SH-SY5Y (cell line): ENCODE measurements at regions not wholly inside any gene's neighbourhood (a gene's known extent, or its start where the extent isn't known, plus 50 kb on each side); places are given as distances from the start of the nearest gene placed in this dataset.

Experiments
- GATA2 ChIP-seq: IDR thresholded peaks from 2 replicates; pipeline ENCODE4 v1.6.1; 2011; ENCODE audit warnings: mild to moderate bottlenecking, low read depth, low read length
- GATA3 ChIP-seq: IDR thresholded peaks from 2 replicates; pipeline ENCODE4 v1.6.1; 2011; ENCODE audit warnings: low read depth, mild to moderate bottlenecking, low read length, moderate library complexity

GRCh38 chr10:15462253-15462897 is 91.3 kb upstream of the FAM171A1 start:
- no peak for TF ChIP-seq GATA2
- no peak for TF ChIP-seq GATA3

GRCh38 chr10:15461353-15462108 is 90.4 kb upstream of the FAM171A1 start:
- no peak for TF ChIP-seq GATA3
- TF ChIP-seq GATA2 = no peak

DNA sequence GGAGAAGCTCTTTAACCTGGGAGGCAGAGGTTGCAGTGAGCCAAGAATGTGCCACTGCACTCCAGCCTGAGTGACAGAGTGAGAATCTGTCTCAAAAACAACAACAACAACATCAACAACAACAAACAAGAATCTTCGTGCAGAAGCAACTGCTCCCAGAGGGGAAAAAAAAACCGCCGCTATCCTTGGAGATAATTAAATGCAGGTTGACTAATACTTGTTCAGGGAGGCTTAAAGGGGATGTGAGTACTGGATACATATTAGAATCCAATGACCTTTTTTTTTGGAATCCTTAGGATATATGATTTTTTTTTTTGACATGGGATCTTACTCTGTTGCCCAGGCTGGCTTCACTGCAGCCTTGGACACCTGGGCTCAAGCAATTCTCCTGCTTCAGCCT is 89.6 kb upstream of the FAM171A1 start:
- TF ChIP-seq GATA2 (no peak), GATA3 (no peak)

GRCh38 chr10:15459218-15459617 is 88.1 kb upstream of the FAM171A1 start:
- TF ChIP-seq GATA2 (no peak), GATA3 (no peak)

- TF ChIP-seq GATA3 = no peak
- no peak for TF ChIP-seq GATA2
Observed at GRCh38 chr10:15457382-15457781, 86.3 kb upstream of the FAM171A1 start.

- no peak for TF ChIP-seq GATA2
- no peak for TF ChIP-seq GATA3
Observed at GRCh38 chr10:15455456-15455855, 84.4 kb upstream of the FAM171A1 start.

DNA sequence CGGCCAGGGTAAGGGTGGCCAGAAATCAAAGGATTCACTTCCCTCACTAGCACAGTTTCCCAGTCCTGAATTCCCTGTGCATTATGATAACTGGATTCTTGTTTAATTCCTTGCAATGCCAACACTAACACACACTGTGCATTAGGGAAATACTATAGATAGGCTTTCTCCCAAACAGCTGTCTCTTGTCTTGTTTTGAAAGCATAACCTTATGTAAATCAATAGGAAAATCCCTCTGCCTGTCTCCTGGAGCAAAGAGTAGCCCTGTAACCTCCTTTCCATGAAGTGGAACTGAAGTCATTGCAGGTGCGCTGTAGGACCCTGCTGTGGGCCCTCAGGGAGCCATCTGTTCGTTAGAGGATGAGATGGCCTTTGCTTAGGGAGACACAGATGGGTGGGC is 82.8 kb upstream of the FAM171A1 start:
- TF ChIP-seq GATA2 = no peak
- no peak for TF ChIP-seq GATA3

DNA sequence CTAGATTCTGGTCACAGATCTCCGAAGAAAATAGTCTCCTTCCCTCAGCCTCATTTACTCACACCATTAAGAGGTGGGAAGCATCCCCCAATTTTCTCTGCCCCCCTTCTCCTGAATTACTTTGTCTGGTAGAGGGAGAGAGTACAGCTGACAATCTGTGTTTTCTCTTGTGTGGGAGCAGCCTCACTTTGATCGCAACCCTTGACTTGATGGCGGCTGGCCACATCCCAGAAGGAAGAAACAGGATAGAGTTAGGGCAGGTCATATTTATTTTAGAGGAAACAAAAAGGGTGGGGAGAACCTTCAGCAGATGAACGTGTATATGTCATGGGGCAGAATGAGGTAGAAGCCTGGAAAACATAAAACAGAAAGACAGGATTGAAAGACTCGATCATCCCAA is 82.4 kb upstream of the FAM171A1 start:
- TF ChIP-seq GATA2 (no peak), GATA3 (no peak)

DNA sequence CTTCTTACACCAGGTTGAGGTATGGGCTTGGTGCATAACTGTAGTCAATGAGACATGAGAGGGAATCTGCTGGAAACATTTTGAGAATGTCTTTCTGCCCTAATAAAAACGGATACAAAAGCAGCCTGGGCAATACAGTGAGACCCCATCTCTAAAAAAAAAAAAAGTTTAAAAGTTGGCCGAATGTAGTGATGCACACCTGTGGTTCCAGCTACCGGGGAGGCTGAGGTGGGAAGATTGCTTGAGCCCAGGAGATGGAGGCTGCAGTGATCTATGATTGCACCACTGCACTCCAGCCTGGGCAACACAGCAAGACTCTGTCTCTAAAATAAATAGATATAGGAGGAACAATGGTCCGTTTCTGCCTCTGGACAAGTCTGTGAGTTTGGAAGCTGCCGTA is 81.5 kb upstream of the FAM171A1 start:
- TF ChIP-seq GATA3 = no peak
- TF ChIP-seq GATA2 = no peak

GRCh38 chr10:15451137-15452094 is 80.3 kb upstream of the FAM171A1 start:
- no peak for TF ChIP-seq GATA3
- TF ChIP-seq GATA2 = no peak

DNA sequence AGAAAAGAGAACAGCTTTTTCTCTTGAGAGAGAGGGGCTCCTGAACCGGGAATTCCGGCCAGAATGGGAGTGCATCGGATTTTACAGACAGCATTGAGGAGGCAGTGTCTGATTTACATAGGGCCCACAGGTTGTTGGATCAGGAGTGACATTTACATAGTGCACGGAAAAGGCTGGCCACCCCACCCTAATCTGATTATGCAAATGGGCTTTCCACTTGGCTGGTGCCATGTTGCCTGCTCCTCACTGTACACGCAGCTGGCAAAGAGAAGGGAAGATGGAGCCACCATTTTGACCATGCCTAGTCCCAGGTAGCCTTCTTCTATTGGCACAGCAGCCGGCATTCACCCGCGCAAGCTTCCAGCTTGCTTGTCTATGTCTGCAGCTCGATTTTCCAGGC is 77.5 kb upstream of the FAM171A1 start:
- TF ChIP-seq GATA3 = no peak
- no peak for TF ChIP-seq GATA2

DNA sequence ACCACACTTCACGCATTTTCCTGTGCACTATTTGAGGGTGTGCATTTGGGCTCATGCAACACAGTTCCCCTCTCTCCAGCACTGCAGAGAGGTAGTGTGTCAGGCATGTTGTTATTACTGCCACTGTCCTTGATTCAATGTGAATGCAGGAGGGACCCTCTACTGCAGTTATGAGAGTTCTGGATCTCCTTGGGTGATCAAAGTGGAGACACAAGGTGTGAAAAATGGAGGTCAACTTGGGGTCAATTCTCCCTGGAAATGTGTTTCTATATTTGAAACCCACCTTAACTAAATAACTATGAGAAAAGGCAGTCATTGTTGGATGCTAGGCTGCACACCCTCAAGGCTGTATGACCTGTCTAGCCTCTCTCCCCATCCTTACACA is 73.9 kb upstream of the FAM171A1 start:
- TF ChIP-seq GATA3 = no peak

DNA sequence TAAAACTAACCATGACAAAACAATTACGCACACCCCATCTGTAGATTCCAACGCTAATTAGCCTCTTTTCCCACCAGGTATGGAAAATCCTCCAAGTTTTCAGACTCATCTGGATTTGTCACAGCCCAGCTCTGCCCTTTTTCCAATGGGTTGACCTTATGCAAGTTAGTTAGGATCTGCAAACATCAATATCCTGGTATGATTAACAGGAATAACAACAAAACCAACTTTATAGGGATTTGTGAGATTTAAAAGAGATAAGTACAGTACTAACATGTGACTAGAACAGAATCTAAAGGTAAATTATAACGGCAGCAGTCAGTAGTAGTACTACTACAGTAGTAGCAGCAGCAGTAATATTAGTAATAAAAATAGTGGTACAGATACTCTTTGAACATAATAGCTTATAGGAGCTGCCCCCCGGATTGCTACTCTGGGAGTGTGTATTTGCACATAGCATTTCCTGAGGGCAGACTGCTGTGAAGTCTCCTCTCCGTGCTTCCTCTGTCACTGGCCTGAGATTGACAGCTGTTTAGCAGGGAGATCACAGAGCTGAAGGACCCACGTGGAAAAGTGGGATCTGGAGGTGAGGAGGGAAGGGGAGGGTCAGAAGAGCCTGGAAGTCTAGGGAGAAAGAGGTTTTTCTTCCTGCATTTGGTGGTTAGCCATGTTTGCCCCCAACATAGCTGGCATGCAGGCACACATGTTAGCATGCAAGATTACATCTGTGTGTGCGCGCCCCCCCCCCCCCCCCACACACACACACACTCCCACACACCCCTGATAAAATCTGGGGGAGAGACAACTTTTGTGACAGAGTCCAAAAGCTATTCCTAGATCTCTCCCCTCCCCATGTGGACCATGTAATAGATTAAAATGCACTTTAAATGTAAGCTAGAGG is 73.3 kb upstream of the FAM171A1 start:
- TF ChIP-seq GATA3 (no peak), GATA2 (no peak)
